ENCODE measurements at regions not wholly inside any gene's neighbourhood (a gene's known extent, or its start where the extent isn't known, plus 50 kb on each side); places are given as distances from the start of the nearest gene placed in this dataset.
"Not testable (repeated sequence)": the region's sequence is repeated elsewhere in the genome, so short reads cannot be mapped to it uniquely, and the experiment has no call there.

- TF ChIP-seq POLR2AphosphoS5 (IDR thresholded peaks at IDR 0.05; ENCODE audit: low read depth, low read length); POLR2A (IDR thresholded peaks at IDR 0.05; ENCODE audit: low read depth, low read length); TAF1 (IDR thresholded peaks at IDR 0.05; ENCODE audit: borderline replicate concordance, low read depth, low read length): not testable (repeated sequence)
Measured at GRCh38 chr5:154633744-154634143, 121.4 kb upstream of the LARP1 start.

Measured in GM12892 (cell line).